Stimulated activated CD4-positive, alpha-beta T cell treated with anti-CD3 and anti-CD28 coated beads, TNF-alpha, amount 100 ng/mL, for 4 hours (primary cell): ENCODE measurements at regions not wholly inside any gene's neighbourhood (a gene's known extent, or its start where the extent isn't known, plus 50 kb on each side); places are given as distances from the start of the nearest gene placed in this dataset.

ENCODE experiments used
- DNase-seq, 3 experiments: peaks; one replicate each; pipeline ENCODE4 v3.0.0-alpha.2; 2020; ENCODE audit warnings: low read depth in 3 of 3

DNA sequence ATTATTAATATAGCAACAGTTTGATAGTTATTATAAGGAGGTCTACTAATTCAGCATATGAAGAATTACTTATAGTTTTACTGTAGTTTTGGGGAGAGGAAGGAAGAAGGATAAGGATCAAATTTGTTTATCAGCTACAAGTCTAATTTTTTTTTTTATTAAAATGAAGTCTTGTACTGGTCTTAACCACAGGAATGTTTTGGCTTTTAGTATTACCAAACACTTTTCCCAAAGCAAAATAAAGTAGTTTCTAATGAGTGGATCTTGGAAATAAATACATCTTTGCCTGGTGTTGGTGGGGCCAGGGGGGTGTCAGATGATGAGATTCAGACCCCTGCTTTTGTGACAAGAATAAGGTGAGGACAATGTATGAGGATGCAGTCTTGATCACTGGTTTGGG lies 57.2 kb upstream of the ZDHHC17 start:
- DNase-seq = no peak

DNA sequence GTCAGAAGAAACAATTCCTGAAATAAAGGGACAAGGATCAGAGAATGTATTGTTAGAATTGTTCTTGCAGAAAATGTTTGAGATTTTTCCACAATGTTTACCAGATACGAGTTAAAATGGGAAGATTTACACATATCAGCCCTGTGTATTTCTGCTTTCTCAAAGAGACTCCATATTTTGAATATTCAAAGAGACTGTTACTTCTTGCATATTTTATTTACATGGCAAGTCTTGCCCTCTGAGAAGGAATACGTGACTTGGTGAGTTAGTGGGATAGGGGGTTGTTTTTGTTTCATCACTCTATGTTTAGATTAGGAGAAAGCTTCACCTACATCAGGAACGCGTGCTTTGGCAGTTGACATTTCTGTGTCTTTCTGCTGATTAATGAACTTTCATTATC lies 56.1 kb upstream of the ZDHHC17 start:
- DNase-seq = no peak

DNA sequence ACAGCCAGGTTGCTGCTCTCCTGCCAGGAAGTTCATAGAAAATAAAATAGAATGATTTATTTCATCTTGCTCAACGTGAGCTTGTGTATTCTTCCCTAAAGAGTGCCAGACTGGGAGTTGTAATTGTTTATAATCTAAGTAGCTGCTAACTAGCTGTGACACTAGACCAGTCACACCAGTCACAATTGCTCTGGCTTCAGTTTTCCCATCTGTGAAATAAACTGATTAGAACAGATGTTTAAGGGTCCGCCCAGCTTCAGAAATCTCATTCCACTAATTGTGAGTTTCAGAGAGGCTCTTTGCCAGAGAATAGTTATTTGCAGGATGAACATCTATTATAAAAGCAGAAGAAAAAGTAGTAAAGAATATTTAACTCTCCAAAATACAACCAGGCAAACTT lies 55.6 kb upstream of the ZDHHC17 start:
- DNase-seq = no peak

DNA sequence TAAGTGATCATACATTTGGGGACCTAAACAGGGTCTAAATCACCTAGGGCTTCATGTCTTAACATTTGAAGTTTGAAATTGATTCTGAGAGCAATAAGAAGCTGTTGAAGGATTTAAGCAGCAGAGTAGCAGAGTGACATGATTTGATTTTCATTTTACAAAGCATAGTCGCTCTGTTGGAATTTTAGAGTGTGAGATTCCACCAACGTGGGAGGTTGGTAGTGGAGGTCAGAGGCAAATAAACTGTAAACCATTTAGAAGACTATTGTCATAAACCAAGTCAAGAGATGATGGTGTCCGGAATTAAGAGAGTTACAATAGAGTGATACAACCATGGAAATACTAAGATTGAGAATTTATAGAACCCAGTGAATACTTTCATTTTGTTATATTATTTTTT lies 52.7 kb upstream of the ZDHHC17 start:
- no peak for DNase-seq

DNA sequence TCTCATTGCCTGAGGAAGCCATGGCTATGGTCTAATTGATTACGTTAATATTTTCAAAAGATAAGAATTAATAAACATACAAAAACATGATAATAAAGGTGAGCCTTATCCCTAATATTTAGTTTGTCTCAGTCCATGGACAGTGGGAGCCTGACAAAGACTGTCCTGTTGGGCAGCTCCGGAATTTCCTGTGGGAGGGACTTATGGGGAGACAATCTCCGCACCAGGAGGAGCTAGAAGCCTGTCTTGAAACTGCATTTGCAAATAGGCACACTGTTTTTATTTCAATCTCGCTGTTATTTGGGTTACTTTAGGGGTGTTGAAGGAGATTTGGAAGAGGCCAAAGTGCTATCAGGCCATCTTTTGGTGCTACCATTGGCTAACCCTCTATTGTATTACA lies 50.8 kb upstream of the ZDHHC17 start:
- DNase-seq = no peak

DNA sequence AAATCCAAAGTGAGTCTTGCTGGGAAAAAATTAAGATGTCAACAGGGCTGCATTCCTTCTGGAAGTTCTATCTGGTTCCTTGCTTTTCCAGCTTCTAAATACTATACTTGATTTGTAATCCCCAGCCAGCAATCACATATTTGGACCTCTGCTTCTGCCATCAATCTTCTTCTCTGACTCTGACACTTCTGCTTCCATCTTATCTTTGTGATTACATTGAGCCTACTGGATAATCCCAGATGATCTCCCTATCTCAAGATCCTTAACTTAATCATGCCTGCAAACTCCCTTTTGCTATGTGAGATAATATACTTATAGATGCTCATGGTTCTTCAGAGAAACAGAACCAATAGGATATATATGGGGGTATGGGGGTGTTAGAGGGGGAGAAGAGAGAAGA lies 49.9 kb upstream of the ZDHHC17 start:
- DNase-seq = no peak
